Ectodermal cell (in vitro differentiated cells): ENCODE measurements at regions not wholly inside any gene's neighbourhood (a gene's known extent, or its start where the extent isn't known, plus 50 kb on each side); places are given as distances from the start of the nearest gene placed in this dataset.

Experiments used
- H3K27ac ChIP-seq: 2 replicates; pipeline ENCODE4 v1.7.0; 2013; ENCODE audit warnings: mild to moderate bottlenecking, low read depth, low read length; ENCODE audit not compliant: insufficient read depth, poor library complexity, severe bottlenecking
- H3K27me3 ChIP-seq: 2 replicates; pipeline ENCODE4 v1.7.0; 2013; ENCODE audit warnings: mild to moderate bottlenecking, low read length; ENCODE audit not compliant: insufficient read depth, control insufficient read depth, poor library complexity, severe bottlenecking
- H3K36me3 ChIP-seq: one replicate; pipeline ENCODE4 v1.7.0; 2013; ENCODE audit warnings: low read length; ENCODE audit not compliant: control insufficient read depth, insufficient read depth
- H3K4me1 ChIP-seq: one replicate; pipeline ENCODE4 v1.7.0; 2013; ENCODE audit warnings: low read length; ENCODE audit not compliant: control insufficient read depth, insufficient read depth
- H3K4me3 ChIP-seq: 2 replicates; pipeline ENCODE4 v1.7.0; 2013; ENCODE audit warnings: low read depth, low read length, control low read depth; ENCODE audit not compliant: insufficient read depth
- H3K9me3 ChIP-seq: 2 replicates; pipeline ENCODE4 v1.7.0; 2013; ENCODE audit warnings: mild to moderate bottlenecking, low read length, moderate library complexity; ENCODE audit not compliant: control insufficient read depth
- WGBS, 2 experiments: methylation state at CpG; one replicate each; pipeline ENCODE4 v1.1.7; 2013; ENCODE audit warnings: missing lambda C conversion rate in 2 of 2; 5-methylcytosine and 5-hydroxymethylcytosine counted together

- Histone ChIP-seq H3K9me3 (no peaks in the 10 kb centered on the region), H3K4me1 (no peaks in the 10 kb centered on the region), H3K27me3 (no peaks in the 10 kb centered on the region), H3K4me3 (no peak overlapping the region), H3K36me3 (no peaks in the 10 kb centered on the region), H3K27ac (no peak overlapping the region)
Measured at GRCh38 chr6:120112980-120113379, 763.4 kb upstream of the MAN1A1 start.

- Histone ChIP-seq H3K9me3 (no peaks in the 10 kb centered on the region), H3K36me3 (no peaks in the 10 kb centered on the region), H3K4me3 (no peak overlapping the region), H3K27me3 (no peaks in the 10 kb centered on the region), H3K4me1 (no peaks in the 10 kb centered on the region), H3K27ac (no peak overlapping the region)
- WGBS, 2 experiments = 95 to 96% methylated on average over 4 of the region's 4 CpGs
Measured at GRCh38 chr6:120111001-120111400, 761.4 kb upstream of the MAN1A1 start.

- no peaks in the 10 kb centered on the region for H3K36me3 ChIP-seq
- no peaks in the 10 kb centered on the region for H3K9me3 ChIP-seq
- no peaks in the 10 kb centered on the region for H3K27me3 ChIP-seq
- H3K27ac ChIP-seq = no peak overlapping the region
- WGBS, 2 experiments = 95 to 100% methylated on average over 1 of the region's 1 CpG
- no peak overlapping the region for H3K4me3 ChIP-seq
- no peaks in the 10 kb centered on the region for H3K4me1 ChIP-seq
Measured at GRCh38 chr6:120108061-120108795, 758.7 kb upstream of the MAN1A1 start.

GRCh38 chr6:120103618-120104017 lies 754.1 kb upstream of the MAN1A1 start:
- no peak overlapping the region for H3K4me3 ChIP-seq
- H3K27ac ChIP-seq = no peak overlapping the region
- H3K27me3 ChIP-seq = no peaks in the 10 kb centered on the region
- no peaks in the 10 kb centered on the region for H3K4me1 ChIP-seq
- no peaks in the 10 kb centered on the region for H3K36me3 ChIP-seq
- no peaks in the 10 kb centered on the region for H3K9me3 ChIP-seq

- whole genome bisulfite sequencing, 2 experiments = 88 to 100% methylated on average over 1 of the region's 2 CpGs
- no peaks in the 10 kb centered on the region for H3K4me1 ChIP-seq
- no peak overlapping the region for H3K4me3 ChIP-seq
- H3K27ac ChIP-seq = no peak overlapping the region
- H3K27me3 ChIP-seq = no peaks in the 10 kb centered on the region
- no peaks in the 10 kb centered on the region for H3K36me3 ChIP-seq
- H3K9me3 ChIP-seq = no peaks in the 10 kb centered on the region
Measured at GRCh38 chr6:120096696-120097260, 747.2 kb upstream of the MAN1A1 start.

- no peaks in the 10 kb centered on the region for H3K36me3 ChIP-seq
- no peaks in the 10 kb centered on the region for H3K27me3 ChIP-seq
- WGBS, 2 experiments = 82 to 100% methylated on average over 3 to 5 of the region's 5 CpGs
- H3K4me3 ChIP-seq = no peak overlapping the region
- no peaks in the 10 kb centered on the region for H3K9me3 ChIP-seq
- no peak overlapping the region for H3K27ac ChIP-seq
- H3K4me1 ChIP-seq = no peaks in the 10 kb centered on the region
Measured at GRCh38 chr6:120083186-120083585, 733.6 kb upstream of the MAN1A1 start.

GRCh38 chr6:120077489-120077888 lies 727.9 kb upstream of the MAN1A1 start:
- Histone ChIP-seq H3K27me3 (no peaks in the 10 kb centered on the region), H3K4me3 (no peak overlapping the region), H3K27ac (no peak overlapping the region), H3K4me1 (no peaks in the 10 kb centered on the region), H3K9me3 (no peaks in the 10 kb centered on the region), H3K36me3 (no peaks in the 10 kb centered on the region)
- WGBS, 2 experiments = 32 to 69% methylated on average over 1 to 2 of the region's 2 CpGs

- H3K4me1 ChIP-seq = no peaks in the 10 kb centered on the region
- no peaks in the 10 kb centered on the region for H3K36me3 ChIP-seq
- WGBS, 2 experiments = 83 to 88% methylated on average over 1 of the region's 1 CpG
- H3K27ac ChIP-seq = no peak overlapping the region
- no peaks in the 10 kb centered on the region for H3K27me3 ChIP-seq
- H3K4me3 ChIP-seq = no peak overlapping the region
- no peaks in the 10 kb centered on the region for H3K9me3 ChIP-seq
Measured at GRCh38 chr6:120058410-120058809, 708.8 kb upstream of the MAN1A1 start.

GRCh38 chr6:120056085-120056484 lies 706.5 kb upstream of the MAN1A1 start:
- no peak overlapping the region for H3K27ac ChIP-seq
- no peaks in the 10 kb centered on the region for H3K9me3 ChIP-seq
- H3K4me3 ChIP-seq = no peak overlapping the region
- 70 to 74% methylated on average over 7 of the region's 7 CpGs for WGBS, 2 experiments
- H3K4me1 ChIP-seq = no peaks in the 10 kb centered on the region
- no peaks in the 10 kb centered on the region for H3K36me3 ChIP-seq
- no peaks in the 10 kb centered on the region for H3K27me3 ChIP-seq

GRCh38 chr6:120055071-120055470 lies 705.5 kb upstream of the MAN1A1 start:
- WGBS, 2 experiments = 88 to 90% methylated on average over 4 of the region's 4 CpGs
- H3K9me3 ChIP-seq = no peaks in the 10 kb centered on the region
- no peaks in the 10 kb centered on the region for H3K4me1 ChIP-seq
- H3K36me3 ChIP-seq = no peaks in the 10 kb centered on the region
- no peak overlapping the region for H3K4me3 ChIP-seq
- no peak overlapping the region for H3K27ac ChIP-seq
- no peaks in the 10 kb centered on the region for H3K27me3 ChIP-seq
